ENCODE measurements at regions not wholly inside any gene's neighbourhood (a gene's known extent, or its start where the extent isn't known, plus 50 kb on each side); places are given as distances from the start of the nearest gene placed in this dataset.

DNA sequence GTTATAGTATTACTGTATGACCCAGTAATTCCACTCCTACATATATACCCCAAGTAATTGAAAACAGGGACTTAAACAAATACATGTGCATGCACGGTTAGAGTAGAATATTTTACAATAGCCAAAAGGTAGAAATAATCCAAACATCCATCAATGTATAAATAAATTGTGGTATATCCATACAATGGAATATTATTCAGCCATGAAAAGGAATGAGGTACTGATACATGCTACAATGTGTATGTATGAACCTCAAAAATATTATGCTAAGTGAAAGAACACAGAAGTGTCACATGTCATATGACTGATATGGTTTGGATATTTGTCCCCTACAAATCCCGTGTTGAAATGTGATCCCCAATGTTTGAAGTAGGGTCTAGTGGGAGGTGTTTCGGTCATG is 560.8 kb upstream of the LARGE1 start:
- H3K4me3 ChIP-seq (ENCODE audit: control extremely low read depth in 1 of 5, extremely low read depth in 1 of 5, insufficient read depth in 1 of 5, low read depth in 2 of 5, low read length in 4 of 5): no peak overlapping the region
- no peak overlapping the region for H2AFZ ChIP-seq (ENCODE audit: insufficient read depth, low read depth, low read length, poor library complexity, severe bottlenecking)
- no peaks in the 10 kb centered on the region for H3K79me2 ChIP-seq (ENCODE audit: control insufficient read depth, insufficient read depth, low read length)
- H3K9me3 Mint-ChIP-seq (ENCODE audit: insufficient read depth): peaks cover 6% of the 10 kb centered on the region
- H3K27me3 Mint-ChIP-seq: no peaks in the 10 kb centered on the region
- WGBS (ENCODE audit: insufficient coverage): 80% methylated on average over 2 of the region's 3 CpGs
- H3K27ac ChIP-seq (ENCODE audit: low read length in 2 of 2): no peak overlapping the region
- no peaks in the 10 kb centered on the region for H3K27me3 ChIP-seq (replicated peaks in 1 of 4; ENCODE audit: control extremely low read depth in 1 of 4, control insufficient read depth in 3 of 4, insufficient read depth in 4 of 4, low read length in 3 of 4)
- H3K36me3 ChIP-seq (replicated peaks in 1 of 2; ENCODE audit: control extremely low read depth in 1 of 2, control insufficient read depth in 1 of 2, extremely low read depth in 1 of 2, insufficient read depth in 2 of 2, low read length in 1 of 2): no peaks in the 10 kb centered on the region
- POLR2A ChIA-PET: no interaction called here
- TF ChIP-seq EZH2 (IDR thresholded peaks at IDR 0.05; ENCODE audit: borderline replicate concordance, insufficient read depth, low read depth, low read length, poor library complexity, severe bottlenecking) (no peak), CTCF (IDR thresholded peaks at IDR 0.05) (no peak)
- H4K20me1 ChIP-seq (ENCODE audit: control insufficient read depth, insufficient read depth, low read length, poor library complexity, severe bottlenecking): no peaks in the 10 kb centered on the region
- no peaks in the 10 kb centered on the region for H3K4me1 Mint-ChIP-seq
- ATAC-seq (ENCODE audit: low read depth): no peak
- no peak overlapping the region for H3K4me3 Mint-ChIP-seq
- no peak overlapping the region for H3K27ac Mint-ChIP-seq
- CTCF ChIA-PET: no interaction called here
- peaks cover 1 to 10% (median 6%) of the 10 kb centered on the region in 3 donors for H3K9me3 ChIP-seq (ENCODE audit: control extremely low read depth in 1 of 3, control insufficient read depth in 2 of 3, insufficient read depth in 1 of 3, low read length in 2 of 3)
- no peaks in the 10 kb centered on the region for H3K4me1 ChIP-seq (ENCODE audit: control insufficient read depth in 2 of 2, insufficient read depth in 2 of 2, low read length in 2 of 2)
- DNase-seq: no peak
- H3K4me2 ChIP-seq (replicated peaks; ENCODE audit: low read depth, low read length, poor library complexity, severe bottlenecking): no peak overlapping the region
- intact Hi-C loops (cut with micrococcal nuclease): no loop called here
- H3K9ac ChIP-seq (ENCODE audit: low read length): no peak overlapping the region

DNA sequence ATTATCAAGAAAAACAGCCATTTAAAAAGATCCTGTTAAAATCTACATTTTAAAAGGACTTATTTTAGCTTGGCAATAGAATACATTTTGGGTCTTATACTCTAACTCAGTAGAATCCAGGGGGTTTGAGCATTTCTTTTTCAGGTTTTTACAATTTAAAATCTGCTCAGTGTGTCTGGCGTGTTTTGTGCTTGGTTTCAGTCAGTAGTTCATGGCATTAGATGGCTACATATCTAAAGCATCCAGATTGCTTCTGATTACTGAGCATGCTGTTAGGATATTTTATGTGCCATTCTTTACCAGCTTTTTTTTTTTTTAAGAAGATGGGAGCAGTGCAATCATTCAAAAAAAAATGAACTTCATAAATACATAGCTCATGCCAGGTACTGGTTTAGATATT is 566.1 kb upstream of the LARGE1 start:
- H3K9me3 ChIP-seq (ENCODE audit: control extremely low read depth in 1 of 3, control insufficient read depth in 2 of 3, insufficient read depth in 1 of 3, low read length in 2 of 3): peaks cover 0 to 4% (median 0%) of the 10 kb centered on the region in 3 donors
- H3K9ac ChIP-seq (ENCODE audit: low read length): no peak overlapping the region
- Mint-ChIP-seq H3K4me3 (no peak overlapping the region), H3K27ac (no peak overlapping the region), H3K4me1 (no peaks in the 10 kb centered on the region), H3K9me3 (ENCODE audit: insufficient read depth) (no peaks in the 10 kb centered on the region), H3K27me3 (no peaks in the 10 kb centered on the region)
- POLR2A ChIA-PET: no interaction called here
- no peak for DNase-seq
- H3K27ac ChIP-seq (ENCODE audit: low read length in 2 of 2): no peak overlapping the region
- CTCF ChIA-PET: no interaction called here
- no peaks in the 10 kb centered on the region for H3K27me3 ChIP-seq (replicated peaks in 1 of 4; ENCODE audit: control extremely low read depth in 1 of 4, control insufficient read depth in 3 of 4, insufficient read depth in 4 of 4, low read length in 3 of 4)
- WGBS (ENCODE audit: insufficient coverage): no CpG with 5 or more reads among the region's 1 CpG
- no peaks in the 10 kb centered on the region for H3K79me2 ChIP-seq (ENCODE audit: control insufficient read depth, insufficient read depth, low read length)
- no peaks in the 10 kb centered on the region for H4K20me1 ChIP-seq (ENCODE audit: control insufficient read depth, insufficient read depth, low read length, poor library complexity, severe bottlenecking)
- no peak for TF ChIP-seq CTCF (IDR thresholded peaks at IDR 0.05)
- TF ChIP-seq EZH2 (IDR thresholded peaks at IDR 0.05; ENCODE audit: borderline replicate concordance, insufficient read depth, low read depth, low read length, poor library complexity, severe bottlenecking): no peak
- no peak overlapping the region for H2AFZ ChIP-seq (ENCODE audit: insufficient read depth, low read depth, low read length, poor library complexity, severe bottlenecking)
- no peak overlapping the region for H3K4me3 ChIP-seq (ENCODE audit: control extremely low read depth in 1 of 5, extremely low read depth in 1 of 5, insufficient read depth in 1 of 5, low read depth in 2 of 5, low read length in 4 of 5)
- H3K4me1 ChIP-seq (ENCODE audit: control insufficient read depth in 2 of 2, insufficient read depth in 2 of 2, low read length in 2 of 2): no peaks in the 10 kb centered on the region
- intact Hi-C loops (cut with micrococcal nuclease): no loop called here
- ATAC-seq (ENCODE audit: low read depth): no peak
- H3K4me2 ChIP-seq (replicated peaks; ENCODE audit: low read depth, low read length, poor library complexity, severe bottlenecking): no peak overlapping the region
- H3K36me3 ChIP-seq (replicated peaks in 1 of 2; ENCODE audit: control extremely low read depth in 1 of 2, control insufficient read depth in 1 of 2, extremely low read depth in 1 of 2, insufficient read depth in 2 of 2, low read length in 1 of 2): no peaks in the 10 kb centered on the region

Measured in B cell (primary cell).